ENCODE measurements at regions not wholly inside any gene's neighbourhood (a gene's known extent, or its start where the extent isn't known, plus 50 kb on each side); places are given as distances from the start of the nearest gene placed in this dataset.

GRCh38 chr3:137926991-137927390, 83.0 kb upstream of the CLDN18 start:
- no peak for DNase-seq (ENCODE audit: insufficient read length, low spot score)
- no peak for TF ChIP-seq POLR2A (IDR thresholded peaks at IDR 0.05; ENCODE audit: low read depth, low read length)
- FAIRE-seq, result no peak

- FAIRE-seq (no peak), DNase-seq (ENCODE audit: insufficient read length, low spot score) (no peak)
- TF ChIP-seq POLR2A (IDR thresholded peaks at IDR 0.05; ENCODE audit: low read depth, low read length), result no peak
These were observed 79.0 kb upstream of the CLDN18 start for GRCh38 chr3:137930976-137931375.

GRCh38 chr3:137938876-137939275, 71.1 kb upstream of the CLDN18 start:
- FAIRE-seq (no peak), DNase-seq (ENCODE audit: insufficient read length, low spot score) (no peak)
- no peak for TF ChIP-seq POLR2A (IDR thresholded peaks at IDR 0.05; ENCODE audit: low read depth, low read length)

GRCh38 chr3:137944593-137944992, 65.4 kb upstream of the CLDN18 start:
- FAIRE-seq (no peak), DNase-seq (ENCODE audit: insufficient read length, low spot score) (no peak)
- TF ChIP-seq POLR2A (IDR thresholded peaks at IDR 0.05; ENCODE audit: low read depth, low read length), result no peak

- DNase-seq (ENCODE audit: insufficient read length, low spot score) (peak; percentile 25), FAIRE-seq (peak; percentile 83)
- TF ChIP-seq POLR2A (IDR thresholded peaks at IDR 0.05; ENCODE audit: low read depth, low read length), result no peak
These were observed 63.5 kb upstream of the CLDN18 start for GRCh38 chr3:137946356-137946973.

- FAIRE-seq, result no peak
- TF ChIP-seq POLR2A (IDR thresholded peaks at IDR 0.05; ENCODE audit: low read depth, low read length), result no peak
These were observed 62.8 kb upstream of the CLDN18 start for GRCh38 chr3:137947117-137947516.

GRCh38 chr3:137948400-137949072, 61.4 kb upstream of the CLDN18 start:
- DNase-seq (ENCODE audit: insufficient read length, low spot score), result no peak
- no peak for FAIRE-seq
- no peak for TF ChIP-seq POLR2A (IDR thresholded peaks at IDR 0.05; ENCODE audit: low read depth, low read length)

More at GRCh38 chr3:137947117-137947516, 62.8 kb upstream of the CLDN18 start:
- no peak for DNase-seq (ENCODE audit: insufficient read length, low spot score)

- TF ChIP-seq POLR2A (IDR thresholded peaks at IDR 0.05; ENCODE audit: low read depth, low read length), result no peak
- DNase-seq (ENCODE audit: insufficient read length, low spot score) (no peak), FAIRE-seq (no peak)
These were observed 51.3 kb upstream of the CLDN18 start for GRCh38 chr3:137958636-137959035.

Data from H54 (cell line).